Glutamatergic neuron (in vitro differentiated cells): ENCODE measurements at regions not wholly inside any gene's neighbourhood (a gene's known extent, or its start where the extent isn't known, plus 50 kb on each side); places are given as distances from the start of the nearest gene placed in this dataset.

ENCODE experiments used
- DNase-seq: peaks from one replicate; pipeline ENCODE4 v3.0.0; 2022
- H3K27ac Mint-ChIP-seq: one replicate; pipeline ENCODE4 v1.8.0; 2020; ENCODE audit warnings: mild to moderate bottlenecking, mixed read lengths, inconsistent platforms; ENCODE audit not compliant: unreplicated experiment
- H3K27me3 Mint-ChIP-seq: one replicate; pipeline ENCODE4 v1.8.0; 2020; ENCODE audit warnings: mild to moderate bottlenecking, moderate library complexity, mixed read lengths, inconsistent platforms; ENCODE audit not compliant: unreplicated experiment
- H3K36me3 Mint-ChIP-seq: one replicate; pipeline ENCODE4 v1.8.0; 2020; ENCODE audit warnings: mild to moderate bottlenecking, mixed read lengths, inconsistent platforms; ENCODE audit not compliant: unreplicated experiment
- H3K4me1 Mint-ChIP-seq: one replicate; pipeline ENCODE4 v1.8.0; 2020; ENCODE audit warnings: mild to moderate bottlenecking, low read depth, mixed read lengths, inconsistent platforms; ENCODE audit not compliant: unreplicated experiment
- H3K4me3 Mint-ChIP-seq: one replicate; pipeline ENCODE4 v1.8.0; 2020; ENCODE audit warnings: mild to moderate bottlenecking, mixed read lengths, inconsistent platforms; ENCODE audit not compliant: unreplicated experiment
- H3K9me3 Mint-ChIP-seq: one replicate; pipeline ENCODE4 v1.8.0; 2020; ENCODE audit warnings: mild to moderate bottlenecking, moderate library complexity, mixed read lengths, inconsistent platforms; ENCODE audit not compliant: unreplicated experiment
- CTCF ChIP-seq: fragments of 200-600 bp; sonication (generic); IDR thresholded peaks from one replicate; pipeline ENCODE4 v1.5.0; 2021; ENCODE audit not compliant: partially characterized antibody, unreplicated experiment

- no peak for TF ChIP-seq CTCF
- no peaks in the 10 kb centered on the region for H3K9me3 Mint-ChIP-seq
- H3K27me3 Mint-ChIP-seq, result peaks cover 4% of the 10 kb centered on the region
- H3K4me1 Mint-ChIP-seq, result no peaks in the 10 kb centered on the region
- DNase-seq, result no peak
- peaks cover 7% of the 10 kb centered on the region for H3K36me3 Mint-ChIP-seq
- no peak overlapping the region for H3K4me3 Mint-ChIP-seq
- no peak overlapping the region for H3K27ac Mint-ChIP-seq
Observed at GRCh38 chr9:108603141-108603540, 252.6 kb downstream of the ACTL7B start.

GRCh38 chr9:108600896-108601295 is 254.9 kb downstream of the ACTL7B start:
- Mint-ChIP-seq H3K27ac (no peak overlapping the region), H3K27me3 (peaks cover 4% of the 10 kb centered on the region), H3K4me1 (no peaks in the 10 kb centered on the region), H3K4me3 (no peak overlapping the region), H3K9me3 (no peaks in the 10 kb centered on the region), H3K36me3 (peaks cover 7% of the 10 kb centered on the region)
- DNase-seq, result no peak
- no peak for TF ChIP-seq CTCF

- Mint-ChIP-seq H3K9me3 (no peaks in the 10 kb centered on the region), H3K4me1 (no peaks in the 10 kb centered on the region), H3K4me3 (no peak overlapping the region), H3K27me3 (peaks cover 4% of the 10 kb centered on the region), H3K36me3 (peaks cover 7% of the 10 kb centered on the region), H3K27ac (no peak overlapping the region)
- no peak for DNase-seq
- TF ChIP-seq CTCF, result no peak
Observed at GRCh38 chr9:108599571-108599970, 256.2 kb downstream of the ACTL7B start.

- Mint-ChIP-seq H3K36me3 (no peaks in the 10 kb centered on the region), H3K27me3 (no peaks in the 10 kb centered on the region), H3K4me1 (no peaks in the 10 kb centered on the region), H3K9me3 (no peaks in the 10 kb centered on the region), H3K27ac (no peak overlapping the region), H3K4me3 (no peak overlapping the region)
- no peak for DNase-seq
- no peak for TF ChIP-seq CTCF
Observed at GRCh38 chr9:108591121-108591520, 264.7 kb downstream of the ACTL7B start.

- Mint-ChIP-seq H3K36me3 (no peaks in the 10 kb centered on the region), H3K4me3 (no peak overlapping the region), H3K27ac (no peak overlapping the region), H3K9me3 (no peaks in the 10 kb centered on the region), H3K27me3 (no peaks in the 10 kb centered on the region), H3K4me1 (no peaks in the 10 kb centered on the region)
- DNase-seq, result no peak
- no peak for TF ChIP-seq CTCF
Observed at GRCh38 chr9:108588246-108588645, 267.5 kb downstream of the ACTL7B start.
